OCI-LY7 (cell line): ENCODE measurements at regions not wholly inside any gene's neighbourhood (a gene's known extent, or its start where the extent isn't known, plus 50 kb on each side); places are given as distances from the start of the nearest gene placed in this dataset.

Experiments
- EZH2phosphoT487 ChIP-seq: fragments of 200-600 bp; sonication (generic); IDR thresholded peaks from 2 replicates; pipeline ENCODE4 v1.6.1; 2018; ENCODE audit warnings: low read depth, borderline replicate concordance, mild to moderate bottlenecking, mixed run types, antibody characterized with exemption, low read length, moderate library complexity, mixed read lengths
- TF ChIP-seq, protein P1 (sequence below): fragments of 200-600 bp; sonication (generic); conservative IDR thresholded peaks from 2 replicates; pipeline ENCODE4 v1.5.1; 2014; ENCODE audit warnings: mild to moderate bottlenecking, antibody characterized with exemption, low read length, moderate library complexity, mixed read lengths

DNA sequence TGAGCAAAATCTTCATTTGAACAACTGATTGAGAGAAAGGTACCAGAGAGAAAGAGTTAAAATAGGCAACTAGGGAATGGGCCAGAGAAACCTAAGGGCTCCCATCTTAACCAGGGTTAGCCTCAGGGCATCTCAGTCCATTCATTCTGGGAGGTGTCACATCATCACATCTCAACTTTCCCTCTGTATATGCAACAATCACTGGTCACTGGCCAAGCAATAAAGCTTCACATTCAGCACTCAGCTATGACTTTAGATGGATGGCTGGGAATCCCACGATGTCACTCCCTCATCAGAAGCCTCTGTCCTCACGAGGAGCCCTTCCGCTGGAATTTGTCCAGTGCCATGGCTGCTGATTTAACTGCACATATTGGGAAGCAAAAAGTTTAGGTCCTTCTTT, 172.1 kb upstream of the MGMT start:
- TF ChIP-seq, protein P1, sequence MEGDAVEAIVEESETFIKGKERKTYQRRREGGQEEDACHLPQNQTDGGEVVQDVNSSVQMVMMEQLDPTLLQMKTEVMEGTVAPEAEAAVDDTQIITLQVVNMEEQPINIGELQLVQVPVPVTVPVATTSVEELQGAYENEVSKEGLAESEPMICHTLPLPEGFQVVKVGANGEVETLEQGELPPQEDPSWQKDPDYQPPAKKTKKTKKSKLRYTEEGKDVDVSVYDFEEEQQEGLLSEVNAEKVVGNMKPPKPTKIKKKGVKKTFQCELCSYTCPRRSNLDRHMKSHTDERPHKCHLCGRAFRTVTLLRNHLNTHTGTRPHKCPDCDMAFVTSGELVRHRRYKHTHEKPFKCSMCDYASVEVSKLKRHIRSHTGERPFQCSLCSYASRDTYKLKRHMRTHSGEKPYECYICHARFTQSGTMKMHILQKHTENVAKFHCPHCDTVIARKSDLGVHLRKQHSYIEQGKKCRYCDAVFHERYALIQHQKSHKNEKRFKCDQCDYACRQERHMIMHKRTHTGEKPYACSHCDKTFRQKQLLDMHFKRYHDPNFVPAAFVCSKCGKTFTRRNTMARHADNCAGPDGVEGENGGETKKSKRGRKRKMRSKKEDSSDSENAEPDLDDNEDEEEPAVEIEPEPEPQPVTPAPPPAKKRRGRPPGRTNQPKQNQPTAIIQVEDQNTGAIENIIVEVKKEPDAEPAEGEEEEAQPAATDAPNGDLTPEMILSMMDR: no peak
- no peak for TF ChIP-seq EZH2phosphoT487
